Keratinocyte (primary cell): ENCODE measurements at regions not wholly inside any gene's neighbourhood (a gene's known extent, or its start where the extent isn't known, plus 50 kb on each side); places are given as distances from the start of the nearest gene placed in this dataset.

Source experiments
- DNase-seq: peaks from one replicate; pipeline ENCODE4 v3.0.0-alpha.2; 2011; ENCODE audit warnings: low read depth, missing footprints, low spot score
- FAIRE-seq: peaks from 2 replicates; lab custom pipeline; 2011; peaks lifted over from hg19 to GRCh38; lab: Jason Lieb, UNC
- H2AFZ ChIP-seq: 2 replicates; pipeline ENCODE4 v1.6.0; 2012; ENCODE audit warnings: low read length, control low read depth, inconsistent platforms; ENCODE audit not compliant: control insufficient read depth
- H3K27ac ChIP-seq: 2 replicates; pipeline ENCODE4 v1.5.1; 2011; ENCODE audit warnings: low read length; ENCODE audit not compliant: control insufficient read depth, insufficient read depth
- H3K27me3 ChIP-seq: 3 replicates; pipeline ENCODE4 v1.6.0; 2011; ENCODE audit warnings: low read length; ENCODE audit not compliant: control insufficient read depth, insufficient read depth; ENCODE audit errors: extremely low read depth
- H3K36me3 ChIP-seq, 2 experiments: 2 replicates in 1 of 2; 3 replicates in 1 of 2; pipeline ENCODE4 v1.5.1; 2011; ENCODE audit warnings: low read length in 2 of 2, mild to moderate bottlenecking in 1 of 2; ENCODE audit not compliant: control insufficient read depth in 2 of 2, insufficient read depth in 2 of 2; ENCODE audit errors: extremely low read depth in 1 of 2
- H3K4me1 ChIP-seq: 3 replicates; pipeline ENCODE4 v1.5.1; 2011; ENCODE audit warnings: low read length; ENCODE audit not compliant: control insufficient read depth, insufficient read depth; ENCODE audit errors: extremely low read depth
- H3K4me2 ChIP-seq: 3 replicates; pipeline ENCODE4 v1.6.0; 2011; ENCODE audit warnings: low read depth, low read length; ENCODE audit not compliant: control insufficient read depth, insufficient read depth; ENCODE audit errors: extremely low read depth
- H3K4me3 ChIP-seq, 3 experiments: fragments of 200-600 bp in 1 of 3; sonication (generic) in 1 of 3; 2 replicates in 2 of 3; 3 replicates in 1 of 3; pipeline ENCODE4 v1.5.1; 2011 to 2016; ENCODE audit warnings: low read length in 3 of 3, mild to moderate bottlenecking in 3 of 3, control low read depth in 2 of 3, inconsistent platforms in 1 of 3, low read depth in 1 of 3, mixed read lengths in 1 of 3, mixed run types in 1 of 3, moderate library complexity in 1 of 3; ENCODE audit not compliant: control insufficient read depth in 2 of 3, insufficient read depth in 2 of 3; ENCODE audit errors: extremely low read depth in 1 of 3
- H3K79me2 ChIP-seq: 2 replicates; pipeline ENCODE4 v1.6.0; 2012; ENCODE audit warnings: low read length; ENCODE audit not compliant: control insufficient read depth, insufficient read depth
- H3K9ac ChIP-seq: 3 replicates; pipeline ENCODE4 v1.6.0; 2011; ENCODE audit warnings: low read length; ENCODE audit not compliant: control insufficient read depth, insufficient read depth; ENCODE audit errors: extremely low read depth
- H3K9me1 ChIP-seq: 3 replicates; pipeline ENCODE4 v1.6.0; 2011; ENCODE audit warnings: low read length; ENCODE audit not compliant: control insufficient read depth, insufficient read depth; ENCODE audit errors: extremely low read depth
- H3K9me3 ChIP-seq: 2 replicates; pipeline ENCODE4 v1.5.1; 2012; ENCODE audit warnings: low read depth, low read length; ENCODE audit not compliant: control insufficient read depth
- H4K20me1 ChIP-seq: 3 replicates; pipeline ENCODE4 v1.6.0; 2011; ENCODE audit warnings: low read length; ENCODE audit not compliant: control insufficient read depth, insufficient read depth; ENCODE audit errors: extremely low read depth
- EZH2 ChIP-seq: IDR thresholded peaks from one replicate; pipeline ENCODE4 v1.6.1; 2012; ENCODE audit warnings: inconsistent platforms, mild to moderate bottlenecking, low read length, moderate library complexity
- dilution Hi-C: fragments of 300-500 bp; cut with MboI; formaldehyde crosslinking; loops from one replicate; pipeline ENCODE4 v1.7.0; 2020; ENCODE audit warnings: low sequenced_read_pairs; ENCODE audit not compliant: extremely low pct_ligation_motif_present
- TF ChIP-seq, protein P1 (sequence below), 3 experiments: IDR thresholded peaks in 1 of 3; conservative IDR thresholded peaks in 1 of 3; optimal IDR thresholded peaks in 1 of 3; 2 replicates in 2 of 3; 3 replicates in 1 of 3; pipeline versions ENCODE3 to v1.5.1; 2011; ENCODE audit warnings: low read length in 3 of 3, mild to moderate bottlenecking in 3 of 3, moderate library complexity in 2 of 3, control low read depth in 1 of 3, inconsistent platforms in 1 of 3; ENCODE audit not compliant: insufficient read depth in 2 of 3; ENCODE audit errors: extremely low read depth in 1 of 3

DNA sequence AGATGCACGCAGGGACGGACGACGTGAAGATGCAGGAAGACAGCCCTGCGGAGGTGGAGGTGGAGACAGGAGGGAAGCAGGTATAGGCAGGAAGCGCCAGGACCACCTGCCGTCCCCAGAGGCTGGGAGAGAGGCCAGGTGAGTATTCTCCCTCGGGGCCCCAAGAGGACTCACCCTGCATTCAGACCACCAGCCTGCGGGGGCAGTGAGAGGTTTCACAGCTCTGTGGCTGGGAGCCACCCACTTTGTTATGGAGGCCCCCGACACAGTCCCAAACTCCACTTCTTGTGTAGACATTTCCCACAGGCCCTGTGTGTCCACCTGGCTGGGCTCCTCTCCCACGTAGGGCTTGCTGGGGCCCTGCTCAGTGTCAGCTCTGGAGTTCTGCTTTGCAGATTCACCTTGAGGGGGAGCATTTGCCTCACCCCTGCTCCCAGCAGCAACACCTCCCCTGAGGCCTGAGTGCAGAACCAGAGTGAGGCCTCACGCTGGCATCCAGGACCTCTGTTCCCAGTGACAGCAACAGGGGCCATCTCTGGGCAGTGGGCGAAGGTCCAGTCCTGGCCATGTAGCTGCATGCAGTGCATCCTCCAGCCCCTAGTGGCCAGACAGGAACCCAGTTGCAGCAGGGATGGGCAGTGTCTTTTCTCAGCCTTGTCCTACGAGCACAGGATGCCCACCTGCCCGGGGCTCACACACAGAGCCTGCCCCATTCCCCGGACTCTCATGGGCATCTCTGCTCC is 119.4 kb upstream of the IQSEC1 start:
- no peak overlapping the region for H3K9ac ChIP-seq
- H3K36me3 ChIP-seq = no peaks in the 10 kb centered on the region
- H3K27ac ChIP-seq = no peak overlapping the region
- H3K9me1 ChIP-seq = no peaks in the 10 kb centered on the region
- no peaks in the 10 kb centered on the region for H4K20me1 ChIP-seq
- no peak overlapping the region for H3K4me3 ChIP-seq
- H3K4me1 ChIP-seq = peaks cover 2% of the 10 kb centered on the region
- H2AFZ ChIP-seq = no peak overlapping the region
- no peak overlapping the region for H3K4me2 ChIP-seq
- DNase-seq = no peak
- no peak for FAIRE-seq
- H3K27me3 ChIP-seq = peaks cover 9% of the 10 kb centered on the region
- H3K9me3 ChIP-seq = no peaks in the 10 kb centered on the region
- dilution Hi-C loops = no loop called here
- no peak for TF ChIP-seq EZH2
- TF ChIP-seq, protein P1, sequence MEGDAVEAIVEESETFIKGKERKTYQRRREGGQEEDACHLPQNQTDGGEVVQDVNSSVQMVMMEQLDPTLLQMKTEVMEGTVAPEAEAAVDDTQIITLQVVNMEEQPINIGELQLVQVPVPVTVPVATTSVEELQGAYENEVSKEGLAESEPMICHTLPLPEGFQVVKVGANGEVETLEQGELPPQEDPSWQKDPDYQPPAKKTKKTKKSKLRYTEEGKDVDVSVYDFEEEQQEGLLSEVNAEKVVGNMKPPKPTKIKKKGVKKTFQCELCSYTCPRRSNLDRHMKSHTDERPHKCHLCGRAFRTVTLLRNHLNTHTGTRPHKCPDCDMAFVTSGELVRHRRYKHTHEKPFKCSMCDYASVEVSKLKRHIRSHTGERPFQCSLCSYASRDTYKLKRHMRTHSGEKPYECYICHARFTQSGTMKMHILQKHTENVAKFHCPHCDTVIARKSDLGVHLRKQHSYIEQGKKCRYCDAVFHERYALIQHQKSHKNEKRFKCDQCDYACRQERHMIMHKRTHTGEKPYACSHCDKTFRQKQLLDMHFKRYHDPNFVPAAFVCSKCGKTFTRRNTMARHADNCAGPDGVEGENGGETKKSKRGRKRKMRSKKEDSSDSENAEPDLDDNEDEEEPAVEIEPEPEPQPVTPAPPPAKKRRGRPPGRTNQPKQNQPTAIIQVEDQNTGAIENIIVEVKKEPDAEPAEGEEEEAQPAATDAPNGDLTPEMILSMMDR (optimal IDR thresholded peaks at IDR 0.05 in 1 of 3, IDR thresholded peaks at IDR 0.05 in 1 of 3, conservative IDR thresholded peaks at IDR 0.05 in 1 of 3; ENCODE audit: extremely low read depth in 1 of 3, insufficient read depth in 2 of 3, low read length in 3 of 3) = peak; percentile 36 to 76 (median 55)
- H3K79me2 ChIP-seq = no peaks in the 10 kb centered on the region

DNA sequence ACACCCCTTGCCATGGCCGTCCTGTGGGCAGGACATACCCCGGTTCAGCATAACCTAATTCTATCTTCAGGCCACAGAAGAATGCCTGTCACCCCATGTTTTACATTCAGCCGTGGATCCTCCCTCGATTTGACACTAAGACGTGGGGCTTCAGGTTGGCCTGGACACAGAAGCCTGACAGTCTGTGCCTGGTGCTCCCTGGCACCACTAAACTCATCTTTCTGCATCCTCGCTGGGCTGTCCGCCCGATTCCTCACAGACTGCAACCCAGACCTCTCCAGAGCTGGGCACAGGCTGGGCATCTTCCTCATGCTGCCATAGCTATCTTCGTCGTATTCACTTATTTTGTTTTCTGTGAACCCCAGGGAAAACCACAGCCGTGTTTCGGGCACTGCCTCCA is 117.8 kb upstream of the IQSEC1 start:
- Histone ChIP-seq H3K79me2 (no peaks in the 10 kb centered on the region), H3K27ac (no peak overlapping the region), H4K20me1 (no peaks in the 10 kb centered on the region), H3K4me2 (no peak overlapping the region), H3K4me1 (peaks cover 2% of the 10 kb centered on the region), H3K9me3 (no peaks in the 10 kb centered on the region), H3K36me3 (no peaks in the 10 kb centered on the region), H3K4me3 (no peak overlapping the region), H3K27me3 (peaks cover 9% of the 10 kb centered on the region), H3K9me1 (no peaks in the 10 kb centered on the region), H3K9ac (no peak overlapping the region), H2AFZ (no peak overlapping the region)
- TF ChIP-seq EZH2 = no peak
- TF ChIP-seq, protein P1 (optimal IDR thresholded peaks at IDR 0.05 in 1 of 3, IDR thresholded peaks at IDR 0.05 in 1 of 3, conservative IDR thresholded peaks at IDR 0.05 in 1 of 3; ENCODE audit: extremely low read depth in 1 of 3, insufficient read depth in 2 of 3, low read length in 3 of 3) = no peak
- DNase-seq (no peak), FAIRE-seq (no peak)
- dilution Hi-C loops = no loop called here
